ENCODE measurements at regions not wholly inside any gene's neighbourhood (a gene's known extent, or its start where the extent isn't known, plus 50 kb on each side); places are given as distances from the start of the nearest gene placed in this dataset.

GRCh38 chr6:22833191-22833590, 263.8 kb downstream of the HDGFL1 start (continued):
- no peak for TF ChIP-seq HNF4A (conservative IDR thresholded peaks at IDR 0.05)
- no peak for TF ChIP-seq EGR1 (IDR thresholded peaks at IDR 0.05; ENCODE audit: low read depth in 2 of 2)
- no peak for TF ChIP-seq FOXA2 (IDR thresholded peaks at IDR 0.05)
- TF ChIP-seq TAF1 (conservative IDR thresholded peaks at IDR 0.05), result no peak
- no peak for TF ChIP-seq ZBTB33 (IDR thresholded peaks at IDR 0.05)
- no peak for TF ChIP-seq GABPA (IDR thresholded peaks at IDR 0.05 in 1 of 2, conservative IDR thresholded peaks at IDR 0.05 in 1 of 2)
- no peak for TF ChIP-seq RAD21 (IDR thresholded peaks at IDR 0.05)

- TF ChIP-seq FOXA2 (IDR thresholded peaks at IDR 0.05) (no peak), CTCF (IDR thresholded peaks at IDR 0.05; ENCODE audit: low read depth, low read length, missing input control) (no peak), MAX (IDR thresholded peaks at IDR 0.05) (no peak), ATF3 (IDR thresholded peaks at IDR 0.05) (no peak), HNF4A (conservative IDR thresholded peaks at IDR 0.05) (no peak), YY1 (IDR thresholded peaks at IDR 0.05) (no peak), JUND (IDR thresholded peaks at IDR 0.05) (no peak), GABPA (IDR thresholded peaks at IDR 0.05 in 1 of 2, conservative IDR thresholded peaks at IDR 0.05 in 1 of 2) (no peak), RXRA (IDR thresholded peaks at IDR 0.05) (no peak), RAD21 (IDR thresholded peaks at IDR 0.05) (no peak), FOXA1 (IDR thresholded peaks at IDR 0.05) (no peak), HNF4G (IDR thresholded peaks at IDR 0.05) (no peak), TAF1 (conservative IDR thresholded peaks at IDR 0.05) (no peak), EGR1 (IDR thresholded peaks at IDR 0.05; ENCODE audit: low read depth in 2 of 2) (no peak), REST (IDR thresholded peaks at IDR 0.05) (no peak), SP1 (IDR thresholded peaks at IDR 0.05) (no peak), NR2F2 (IDR thresholded peaks at IDR 0.05) (no peak), ZBTB33 (IDR thresholded peaks at IDR 0.05) (no peak)
- H3K4me1 ChIP-seq (ENCODE audit: control insufficient read depth in 4 of 4, insufficient read depth in 4 of 4, low read length in 3 of 4), result no peaks in the 10 kb centered on the region
- H3K4me3 ChIP-seq (ENCODE audit: low read depth in 1 of 3, low read length in 3 of 3), result no peak overlapping the region
- peaks cover 0 to 2% (median 0%) of the 10 kb centered on the region in 4 donors for H3K9me3 ChIP-seq (ENCODE audit: control insufficient read depth in 4 of 4, low read length in 3 of 4)
- DNase-seq (ENCODE audit: low spot score), result no peak
- no peaks in the 10 kb centered on the region for H3K36me3 ChIP-seq (ENCODE audit: control insufficient read depth in 4 of 4, insufficient read depth in 3 of 4, low read depth in 1 of 4, low read length in 3 of 4)
- WGBS, result 92% methylated on average over 4 of the region's 4 CpGs
- no peaks in the 10 kb centered on the region for H3K27me3 ChIP-seq (ENCODE audit: control insufficient read depth in 4 of 4, insufficient read depth in 4 of 4, low read length in 3 of 4)
- no peak overlapping the region for H3K27ac ChIP-seq (ENCODE audit: low read depth in 1 of 2, low read length in 2 of 2)
- H3K9ac ChIP-seq (ENCODE audit: low read depth in 1 of 2, low read length in 2 of 2), result no peak overlapping the region
Measured at GRCh38 chr6:22838345-22838744, 269.0 kb downstream of the HDGFL1 start.
